ENCODE measurements at regions not wholly inside any gene's neighbourhood (a gene's known extent, or its start where the extent isn't known, plus 50 kb on each side); places are given as distances from the start of the nearest gene placed in this dataset.

GRCh38 chr9:1311462-1312042, 261.4 kb downstream of the DMRT2 start:
- Histone ChIP-seq H3K27ac (no peak overlapping the region), H3K4me3 (no peak overlapping the region)

DNA sequence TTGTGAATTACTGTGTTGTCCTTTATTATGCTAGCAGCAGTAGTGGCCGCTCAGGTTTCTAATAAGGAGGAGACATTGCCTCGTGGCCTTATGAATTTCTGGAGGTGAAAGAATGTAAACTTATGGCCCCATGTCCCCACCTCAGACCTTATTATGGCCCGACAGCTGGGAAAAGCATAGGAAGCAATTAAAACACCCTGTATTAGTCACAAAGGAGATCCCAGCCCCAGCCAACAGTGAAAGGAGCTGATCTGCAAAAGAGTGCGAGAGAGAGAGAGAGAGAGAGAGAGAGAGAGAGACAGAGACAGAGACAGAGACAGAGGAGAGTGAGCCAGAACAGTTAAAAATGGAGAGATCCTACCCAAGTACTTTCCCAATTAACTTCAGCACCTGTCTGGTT, 269.3 kb downstream of the DMRT2 start:
- H3K4me3 ChIP-seq = no peak overlapping the region
- H3K27ac ChIP-seq = no peak overlapping the region

GRCh38 chr9:1320051-1320557, 269.9 kb downstream of the DMRT2 start:
- Histone ChIP-seq H3K4me3 (no peak overlapping the region), H3K27ac (no peak overlapping the region)

DNA sequence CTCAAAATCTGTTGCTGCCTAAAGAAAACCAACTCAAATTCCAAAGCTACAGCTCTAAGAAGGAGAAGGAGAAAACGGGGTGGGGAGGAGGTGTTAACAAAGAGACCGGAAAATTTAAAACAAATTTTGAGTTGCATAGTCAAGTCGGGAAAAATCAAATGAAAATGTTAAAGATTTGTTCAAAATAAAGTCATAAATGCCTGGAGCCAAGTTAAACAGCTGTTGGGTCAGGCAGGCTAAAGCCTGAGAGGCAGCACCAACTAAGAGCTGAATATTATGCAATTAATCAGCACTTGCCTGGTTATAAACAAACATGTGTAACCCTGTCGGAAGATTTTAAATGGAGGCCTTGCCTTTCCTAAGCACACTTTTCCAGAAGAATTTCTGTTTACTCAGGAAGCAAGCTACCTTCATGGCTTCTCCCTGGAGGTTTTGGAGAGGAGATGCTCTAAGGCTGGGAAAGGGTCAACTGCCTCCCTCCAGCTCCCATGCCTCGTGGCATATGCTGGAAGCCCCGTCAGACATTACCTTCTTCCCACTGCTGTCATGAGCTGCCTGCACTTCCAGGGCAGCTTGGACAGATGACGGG, 270.5 kb downstream of the DMRT2 start:
- Histone ChIP-seq H3K27ac (no peak overlapping the region), H3K4me3 (no peak overlapping the region)

- no peak overlapping the region for H3K4me3 ChIP-seq
- H3K27ac ChIP-seq = no peak overlapping the region
Measured at GRCh38 chr9:1327467-1327866, 277.3 kb downstream of the DMRT2 start.

DNA sequence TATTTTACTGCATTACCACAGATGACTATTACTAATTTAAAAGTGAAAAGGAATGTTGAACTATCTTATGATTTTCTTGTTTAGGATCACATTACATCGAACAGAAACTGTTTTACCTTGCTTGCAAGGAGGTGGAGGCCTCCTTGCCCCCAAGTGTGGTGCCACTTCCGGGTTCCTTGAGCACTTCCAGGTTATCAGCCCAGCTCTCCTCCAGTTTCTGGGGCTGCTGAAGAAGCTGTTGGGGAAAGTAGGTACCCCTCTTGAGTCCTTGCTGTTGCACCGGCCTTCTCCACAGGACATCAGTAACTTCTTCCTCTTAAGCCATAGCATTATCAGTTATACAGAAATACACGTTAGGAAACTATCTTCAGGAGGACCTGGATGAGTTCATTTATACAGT, 278.2 kb downstream of the DMRT2 start:
- H3K27ac ChIP-seq = no peak overlapping the region
- no peak overlapping the region for H3K4me3 ChIP-seq

- Histone ChIP-seq H3K4me3 (no peak overlapping the region), H3K27ac (no peak overlapping the region)
Measured at GRCh38 chr9:1331546-1332038, 281.4 kb downstream of the DMRT2 start.

DNA sequence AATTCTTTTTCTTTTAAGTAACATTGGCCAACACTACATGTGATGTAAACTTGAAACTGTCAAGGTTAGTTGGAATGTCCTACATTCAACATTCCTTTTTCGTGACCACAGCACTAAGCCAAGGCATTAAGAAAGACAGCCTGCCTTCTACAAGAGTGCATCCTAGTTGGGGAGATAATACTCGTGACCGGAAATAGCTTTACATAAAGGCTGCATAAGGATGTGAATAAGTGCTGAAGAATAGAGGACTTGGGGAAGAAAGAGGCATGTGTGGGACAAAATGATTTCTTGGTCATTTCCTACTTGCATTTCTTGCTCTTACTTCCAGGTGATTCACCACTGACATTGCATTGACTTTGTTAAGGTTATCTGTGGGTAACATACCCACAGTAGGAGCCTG, 282.0 kb downstream of the DMRT2 start:
- no peak overlapping the region for H3K4me3 ChIP-seq
- H3K27ac ChIP-seq = no peak overlapping the region

DNA sequence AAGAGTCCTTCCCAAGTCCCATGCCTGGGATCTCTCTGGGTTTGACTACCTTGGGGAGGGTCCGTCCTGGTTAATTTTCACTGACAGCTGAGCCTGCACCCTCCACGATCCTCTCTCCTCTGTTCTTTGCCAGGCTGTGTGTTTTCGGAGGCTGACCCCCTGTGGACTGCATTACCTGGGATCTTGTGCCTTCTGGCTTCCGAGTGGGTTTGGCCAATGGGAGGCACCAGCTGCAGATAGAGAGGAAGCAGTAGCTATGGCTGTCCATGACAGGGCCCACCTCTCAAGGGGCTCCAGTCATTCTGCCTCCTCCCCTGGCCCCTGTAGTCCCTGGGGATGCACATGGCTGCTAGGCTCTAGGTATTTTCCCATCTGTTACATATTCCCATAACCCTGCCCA, 285.0 kb downstream of the DMRT2 start:
- no peak overlapping the region for H3K4me3 ChIP-seq
- H3K27ac ChIP-seq = no peak overlapping the region

- no peak overlapping the region for H3K27ac ChIP-seq
- no peak overlapping the region for H3K4me3 ChIP-seq
Measured at GRCh38 chr9:1337169-1337568, 287.0 kb downstream of the DMRT2 start.

DNA sequence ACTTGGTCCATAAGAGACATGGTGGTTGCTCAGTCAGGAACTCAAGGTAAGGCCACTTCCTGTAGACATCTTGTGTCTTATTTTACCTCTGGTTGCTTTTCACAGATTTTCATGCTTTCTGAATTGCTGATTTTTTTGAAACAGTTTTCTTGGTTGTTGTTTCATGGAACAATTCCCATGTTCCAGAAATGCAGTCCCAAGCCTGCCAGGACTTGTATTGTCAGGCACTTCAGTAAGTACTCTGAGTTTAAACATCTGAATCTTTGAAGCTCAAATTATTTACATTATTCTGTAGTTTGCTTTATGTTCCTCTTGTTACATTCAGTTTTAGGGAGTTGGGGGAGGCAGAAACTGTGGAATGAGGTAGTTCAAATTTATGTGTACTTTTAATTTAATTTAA, 290.2 kb downstream of the DMRT2 start:
- H3K4me3 ChIP-seq = no peak overlapping the region
- no peak overlapping the region for H3K27ac ChIP-seq

DNA sequence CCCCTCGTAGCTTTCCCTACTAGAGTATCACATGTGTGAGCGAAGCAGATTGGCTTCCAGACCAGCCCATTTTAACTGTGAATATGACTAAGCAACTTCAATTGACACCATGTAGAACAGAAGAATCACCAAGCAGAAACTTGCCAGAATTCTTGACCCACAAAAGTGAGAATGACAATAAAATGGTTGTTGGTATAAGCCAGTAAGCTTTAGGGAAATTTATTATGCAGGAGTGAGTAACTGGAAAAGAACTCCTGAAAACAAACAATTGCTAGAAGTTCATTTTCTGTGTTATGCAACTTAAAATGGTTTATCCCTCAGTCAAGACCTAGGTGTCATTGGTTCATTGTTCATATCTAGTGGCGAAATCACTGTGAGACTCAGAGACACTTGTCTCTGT, 303.1 kb downstream of the DMRT2 start:
- no peak overlapping the region for H3K4me3 ChIP-seq
- H3K27ac ChIP-seq = no peak overlapping the region

GRCh38 chr9:1354086-1354485, 303.9 kb downstream of the DMRT2 start:
- H3K27ac ChIP-seq = no peak overlapping the region

DNA sequence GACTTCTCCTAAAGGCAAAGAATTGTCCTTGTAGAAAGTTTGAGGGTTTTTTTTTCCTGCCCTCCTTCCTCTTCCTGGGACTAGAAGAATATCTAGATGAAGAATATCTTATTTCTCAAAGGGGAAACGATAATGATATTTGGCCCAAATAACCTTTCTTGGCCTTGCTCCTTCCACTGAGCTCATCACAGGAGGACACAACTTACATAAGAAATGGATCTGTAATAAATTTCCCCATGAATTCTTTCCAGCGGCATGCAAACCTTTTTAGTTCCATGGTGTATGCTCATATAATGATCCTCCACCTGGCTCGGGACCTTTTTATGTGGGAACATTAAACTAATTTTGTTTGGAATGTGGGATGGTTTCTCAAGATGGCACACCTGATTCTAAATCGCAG, 304.4 kb downstream of the DMRT2 start:
- H3K27ac ChIP-seq = no peak overlapping the region

More at GRCh38 chr9:1354086-1354485, 303.9 kb downstream of the DMRT2 start:
- no peak overlapping the region for H3K4me3 ChIP-seq

GRCh38 chr9:1355656-1356055, 305.5 kb downstream of the DMRT2 start:
- no peak overlapping the region for H3K27ac ChIP-seq
- H3K4me3 ChIP-seq = no peak overlapping the region

More for the DNA sequence above, 304.4 kb downstream of the DMRT2 start:
- no peak overlapping the region for H3K4me3 ChIP-seq

DNA sequence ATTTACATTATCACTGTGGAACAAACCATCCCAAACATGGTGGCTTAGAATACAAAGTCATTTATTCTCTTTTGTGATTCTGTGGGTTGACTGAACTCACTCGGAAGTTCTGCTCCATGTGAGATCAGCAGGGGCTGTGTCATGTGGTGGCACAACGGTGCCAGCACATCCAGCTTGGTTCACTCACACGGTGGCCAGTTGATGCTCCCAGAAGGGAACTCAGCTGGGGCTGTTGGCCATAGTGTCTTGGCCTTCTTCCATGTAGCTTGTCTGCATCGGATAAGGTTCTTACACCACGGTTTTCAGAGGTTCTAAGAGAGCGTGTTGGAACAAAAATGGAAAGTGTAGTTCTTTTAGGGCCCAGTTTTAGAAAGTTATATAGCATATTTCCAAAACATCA, 312.7 kb downstream of the DMRT2 start:
- no peak overlapping the region for H3K27ac ChIP-seq
- H3K4me3 ChIP-seq = no peak overlapping the region

- H3K27ac ChIP-seq = no peak overlapping the region
- H3K4me3 ChIP-seq = no peak overlapping the region
Measured at GRCh38 chr9:1366276-1366675, 316.1 kb downstream of the DMRT2 start.

GRCh38 chr9:1369297-1369696, 319.1 kb downstream of the DMRT2 start:
- Histone ChIP-seq H3K4me3 (no peak overlapping the region), H3K27ac (no peak overlapping the region)

DNA sequence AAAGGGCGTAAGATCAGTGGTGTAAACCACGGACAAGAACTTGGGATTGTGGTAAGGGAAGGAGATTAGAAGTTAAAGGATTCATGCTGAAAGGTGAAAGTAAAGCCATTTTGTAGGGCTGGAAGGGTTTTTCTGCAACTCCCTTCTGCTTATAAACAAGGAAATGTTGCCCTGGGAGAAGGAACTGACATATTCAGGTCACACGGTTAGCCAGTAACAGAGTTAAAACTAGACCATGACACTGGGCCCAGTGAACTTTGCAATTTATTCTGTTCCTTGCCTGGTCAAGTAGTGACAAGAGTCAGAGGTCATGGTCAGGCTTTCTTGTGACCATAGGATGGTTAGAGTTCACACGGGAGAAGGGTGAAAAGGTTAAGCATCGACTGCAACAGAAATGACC, 323.3 kb downstream of the DMRT2 start:
- H3K27ac ChIP-seq = no peak overlapping the region
- H3K4me3 ChIP-seq = no peak overlapping the region

- no peak overlapping the region for H3K4me3 ChIP-seq
- no peak overlapping the region for H3K27ac ChIP-seq
Measured at GRCh38 chr9:1383899-1384455, 333.8 kb downstream of the DMRT2 start.

- Histone ChIP-seq H3K4me3 (no peak overlapping the region), H3K27ac (no peak overlapping the region)
Measured at GRCh38 chr9:1384816-1385215, 334.7 kb downstream of the DMRT2 start.

Data from skin epidermis (tissue), 12 donors.